ENCODE measurements at regions not wholly inside any gene's neighbourhood (a gene's known extent, or its start where the extent isn't known, plus 50 kb on each side); places are given as distances from the start of the nearest gene placed in this dataset.

- no peak for TF ChIP-seq TAF1 (IDR thresholded peaks at IDR 0.05; ENCODE audit: low read depth, low read length)
- no peak for TF ChIP-seq POLR2AphosphoS5 (IDR thresholded peaks at IDR 0.05; ENCODE audit: low read depth, low read length)
- no peak for TF ChIP-seq POLR2A (IDR thresholded peaks at IDR 0.05; ENCODE audit: low read depth, low read length)
- TF ChIP-seq SPI1 (IDR thresholded peaks at IDR 0.05; ENCODE audit: low read depth, low read length), result no peak
- TF ChIP-seq POU2F2 (IDR thresholded peaks at IDR 0.05; ENCODE audit: low read depth, low read length), result no peak
Measured at GRCh38 chr11:128324531-128325141, 262.7 kb downstream of the ETS1 start.

Measured in GM12891 (cell line).